ENCODE measurements at regions not wholly inside any gene's neighbourhood (a gene's known extent, or its start where the extent isn't known, plus 50 kb on each side); places are given as distances from the start of the nearest gene placed in this dataset.
A peak's percentile ranks its signal among the peaks of the same experiment; 100 is the strongest.

GRCh38 chr6:9628819-9629218 lies 786.1 kb downstream of the TFAP2A start:
- H3K27me3 ChIP-seq (replicated peaks; ENCODE audit: insufficient read depth, low read depth, low read length, poor library complexity) = no peaks in the 10 kb centered on the region
- intact Hi-C loops (cut with micrococcal nuclease; ENCODE audit: unreplicated experiment) = no loop called here
- no peak overlapping the region for H3K27ac ChIP-seq (ENCODE audit: low read depth, low read length, poor library complexity, severe bottlenecking)
- no peaks in the 10 kb centered on the region for H3K36me3 ChIP-seq (ENCODE audit: insufficient read depth, low read length, poor library complexity, severe bottlenecking)
- POLR2A ChIA-PET (ENCODE audit: low non-redundant PET) = no interaction called here
- CTCF ChIA-PET = no interaction called here
- no TSS peak for BruUV-seq (replicated peaks)
- TF ChIP-seq EZH2 (IDR thresholded peaks at IDR 0.05; ENCODE audit: borderline replicate concordance, low read depth, low read length, poor library complexity, severe bottlenecking) (no peak), CTCF (conservative IDR thresholded peaks at IDR 0.05; ENCODE audit: low read depth, low read length) (no peak)
- peaks cover 31% of the 10 kb centered on the region for H3K9me3 ChIP-seq (ENCODE audit: low read depth, low read length, poor library complexity, severe bottlenecking)
- H3K4me1 ChIP-seq (ENCODE audit: insufficient read depth, low read length, poor library complexity, severe bottlenecking) = peaks cover 6% of the 10 kb centered on the region
- no peak for DNase-seq (ENCODE audit: low spot score)
- no peak overlapping the region for H3K4me3 ChIP-seq (ENCODE audit: low read depth, low read length, poor library complexity, severe bottlenecking)

GRCh38 chr6:9627916-9628315 lies 787.0 kb downstream of the TFAP2A start:
- Histone ChIP-seq H3K4me3 (ENCODE audit: low read depth, low read length, poor library complexity, severe bottlenecking) (no peak overlapping the region), H3K27ac (ENCODE audit: low read depth, low read length, poor library complexity, severe bottlenecking) (no peak overlapping the region), H3K9me3 (ENCODE audit: low read depth, low read length, poor library complexity, severe bottlenecking) (peaks cover 31% of the 10 kb centered on the region), H3K36me3 (ENCODE audit: insufficient read depth, low read length, poor library complexity, severe bottlenecking) (no peaks in the 10 kb centered on the region), H3K4me1 (ENCODE audit: insufficient read depth, low read length, poor library complexity, severe bottlenecking) (peaks cover 14% of the 10 kb centered on the region), H3K27me3 (replicated peaks; ENCODE audit: insufficient read depth, low read depth, low read length, poor library complexity) (no peaks in the 10 kb centered on the region)
- no peak for DNase-seq (ENCODE audit: low spot score)
- TF ChIP-seq EZH2 (IDR thresholded peaks at IDR 0.05; ENCODE audit: borderline replicate concordance, low read depth, low read length, poor library complexity, severe bottlenecking) (no peak), CTCF (conservative IDR thresholded peaks at IDR 0.05; ENCODE audit: low read depth, low read length) (no peak)
- ChIA-PET CTCF (no interaction called here), POLR2A (ENCODE audit: low non-redundant PET) (no interaction called here)
- intact Hi-C loops (cut with micrococcal nuclease; ENCODE audit: unreplicated experiment) = no loop called here
- no TSS peak for BruUV-seq (replicated peaks)

GRCh38 chr6:9623985-9624384 lies 790.9 kb downstream of the TFAP2A start:
- peaks cover 22% of the 10 kb centered on the region for H3K4me1 ChIP-seq (ENCODE audit: insufficient read depth, low read length, poor library complexity, severe bottlenecking)
- intact Hi-C loops (cut with micrococcal nuclease; ENCODE audit: unreplicated experiment) = no loop called here
- ChIA-PET CTCF (no interaction called here), POLR2A (ENCODE audit: low non-redundant PET) (no interaction called here)
- H3K36me3 ChIP-seq (ENCODE audit: insufficient read depth, low read length, poor library complexity, severe bottlenecking) = no peaks in the 10 kb centered on the region
- no TSS peak for BruUV-seq (replicated peaks)
- no peak for TF ChIP-seq CTCF (conservative IDR thresholded peaks at IDR 0.05; ENCODE audit: low read depth, low read length)
- no peak for TF ChIP-seq EZH2 (IDR thresholded peaks at IDR 0.05; ENCODE audit: borderline replicate concordance, low read depth, low read length, poor library complexity, severe bottlenecking)
- DNase-seq (ENCODE audit: low spot score) = peak; percentile 93
- H3K4me3 ChIP-seq (ENCODE audit: low read depth, low read length, poor library complexity, severe bottlenecking) = no peak overlapping the region
- H3K9me3 ChIP-seq (ENCODE audit: low read depth, low read length, poor library complexity, severe bottlenecking) = peaks cover 19% of the 10 kb centered on the region
- H3K27me3 ChIP-seq (replicated peaks; ENCODE audit: insufficient read depth, low read depth, low read length, poor library complexity) = no peaks in the 10 kb centered on the region
- H3K27ac ChIP-seq (ENCODE audit: low read depth, low read length, poor library complexity, severe bottlenecking) = peak overlapping the region; percentile 63

Measured in A673 (cell line).